AG09309 (cell line): ENCODE measurements at regions not wholly inside any gene's neighbourhood (a gene's known extent, or its start where the extent isn't known, plus 50 kb on each side); places are given as distances from the start of the nearest gene placed in this dataset.

ENCODE experiments used
- DNase-seq: peaks from one replicate; pipeline ENCODE4 v3.0.0-alpha.2; 2010; ENCODE audit warnings: low read depth
- H3K4me3 ChIP-seq: 2 replicates; pipeline ENCODE4 v1.5.1; 2011; ENCODE audit warnings: mild to moderate bottlenecking, low read depth, low read length, moderate library complexity; ENCODE audit not compliant: control insufficient read depth
- TF ChIP-seq, protein P1 (sequence below): IDR thresholded peaks from 2 replicates; pipeline ENCODE4 v1.5.1; 2011; ENCODE audit warnings: mild to moderate bottlenecking, low read depth, low read length, inconsistent platforms; ENCODE audit not compliant: insufficient read depth, control insufficient read depth; ENCODE audit errors: missing control alignments

DNA sequence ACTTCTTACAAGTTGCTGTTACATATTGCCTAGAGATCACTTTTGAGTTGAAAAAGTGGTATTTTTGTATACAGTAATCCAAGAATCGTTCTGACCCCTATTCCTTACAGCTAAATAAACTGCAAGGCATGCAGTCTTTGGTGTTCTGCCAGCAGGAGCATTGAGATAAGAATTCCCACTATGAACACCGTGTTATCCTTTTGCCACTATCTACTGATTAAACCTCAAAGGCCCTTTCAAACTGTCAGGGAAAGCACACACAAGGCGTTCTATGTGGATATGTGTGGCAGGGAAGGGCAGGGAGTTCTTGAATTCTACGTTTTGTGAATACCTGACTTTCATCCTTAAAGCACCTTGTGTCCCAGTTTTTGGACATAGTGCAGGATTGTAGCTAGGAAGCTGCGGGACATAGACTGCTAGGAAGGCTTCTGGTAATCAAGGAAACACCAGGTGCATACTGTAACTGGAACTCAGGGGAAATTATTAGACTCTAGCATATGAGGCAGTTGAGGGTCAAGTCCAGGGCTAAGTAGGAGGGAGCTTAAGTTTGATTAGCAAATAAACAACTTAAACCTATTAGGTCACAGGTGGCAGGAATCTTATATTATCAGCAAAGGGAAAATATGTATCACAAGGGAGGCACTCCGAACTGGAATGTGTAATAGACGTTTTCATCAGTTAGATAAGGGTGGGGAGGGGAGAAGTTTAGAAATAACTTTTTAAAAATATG is 506.6 kb downstream of the RNF144B start:
- no peak overlapping the region for H3K4me3 ChIP-seq
- TF ChIP-seq, protein P1, sequence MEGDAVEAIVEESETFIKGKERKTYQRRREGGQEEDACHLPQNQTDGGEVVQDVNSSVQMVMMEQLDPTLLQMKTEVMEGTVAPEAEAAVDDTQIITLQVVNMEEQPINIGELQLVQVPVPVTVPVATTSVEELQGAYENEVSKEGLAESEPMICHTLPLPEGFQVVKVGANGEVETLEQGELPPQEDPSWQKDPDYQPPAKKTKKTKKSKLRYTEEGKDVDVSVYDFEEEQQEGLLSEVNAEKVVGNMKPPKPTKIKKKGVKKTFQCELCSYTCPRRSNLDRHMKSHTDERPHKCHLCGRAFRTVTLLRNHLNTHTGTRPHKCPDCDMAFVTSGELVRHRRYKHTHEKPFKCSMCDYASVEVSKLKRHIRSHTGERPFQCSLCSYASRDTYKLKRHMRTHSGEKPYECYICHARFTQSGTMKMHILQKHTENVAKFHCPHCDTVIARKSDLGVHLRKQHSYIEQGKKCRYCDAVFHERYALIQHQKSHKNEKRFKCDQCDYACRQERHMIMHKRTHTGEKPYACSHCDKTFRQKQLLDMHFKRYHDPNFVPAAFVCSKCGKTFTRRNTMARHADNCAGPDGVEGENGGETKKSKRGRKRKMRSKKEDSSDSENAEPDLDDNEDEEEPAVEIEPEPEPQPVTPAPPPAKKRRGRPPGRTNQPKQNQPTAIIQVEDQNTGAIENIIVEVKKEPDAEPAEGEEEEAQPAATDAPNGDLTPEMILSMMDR: no peak
- no peak for DNase-seq

DNA sequence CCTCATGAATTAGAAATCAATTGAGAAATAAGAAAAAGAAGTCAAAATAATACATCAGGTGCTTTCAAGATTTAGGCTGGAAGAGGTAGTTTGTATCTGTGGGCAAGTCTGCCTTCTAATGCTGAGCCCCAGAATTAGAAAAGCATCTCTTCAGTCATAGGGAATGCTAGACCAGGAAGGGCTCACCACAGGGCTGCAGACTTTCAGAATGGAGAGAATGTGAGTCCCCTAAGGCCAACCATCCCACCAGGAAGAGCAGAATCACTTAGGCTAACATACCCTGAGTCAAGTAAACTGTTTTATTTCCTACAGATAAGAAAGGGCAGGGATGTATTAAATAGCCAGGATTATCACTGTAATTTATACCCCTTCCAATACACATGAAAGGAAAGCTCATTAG is 510.2 kb downstream of the RNF144B start:
- H3K4me3 ChIP-seq: no peak overlapping the region
- DNase-seq: no peak
- TF ChIP-seq, protein P1: no peak

DNA sequence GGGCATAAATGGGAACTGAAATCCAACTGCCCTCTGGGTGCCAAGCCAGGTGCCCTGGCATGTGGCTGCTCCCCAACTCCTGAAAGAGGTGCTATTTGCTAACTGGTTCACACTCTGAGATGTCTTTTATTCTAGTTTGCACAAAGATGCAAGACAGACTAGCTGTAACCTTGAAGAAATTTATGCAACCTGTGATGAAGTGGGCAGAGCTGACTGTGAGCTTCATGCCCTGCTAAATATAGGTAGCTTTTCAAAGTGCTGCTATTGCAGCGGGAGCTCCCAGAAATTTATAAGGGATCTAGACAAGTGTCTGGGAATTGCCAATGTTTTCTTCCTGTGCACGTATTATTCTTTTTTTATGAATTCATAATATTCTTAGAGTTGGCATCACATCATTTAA is 517.5 kb downstream of the RNF144B start:
- TF ChIP-seq, protein P1: no peak
- no peak for DNase-seq

DNA sequence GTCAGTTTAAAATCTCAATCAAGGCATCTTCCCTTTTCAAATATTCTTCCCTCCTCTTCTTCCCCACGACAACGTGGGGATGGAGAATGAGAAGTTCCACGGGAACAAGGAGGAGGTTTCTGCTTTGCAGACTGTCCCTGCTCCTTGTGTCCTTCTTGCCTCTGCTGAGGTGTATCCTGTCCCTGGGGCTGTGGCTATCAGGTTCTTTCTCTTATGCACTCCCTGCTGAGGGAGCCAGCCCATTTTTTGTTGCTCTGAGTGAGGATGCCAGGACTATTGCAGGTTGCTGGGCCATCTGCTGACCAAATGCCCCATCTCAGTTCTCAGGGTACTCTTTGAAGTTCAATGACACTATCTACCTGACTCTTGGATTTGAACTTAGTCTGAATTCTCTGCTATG is 533.6 kb downstream of the RNF144B start:
- DNase-seq: no peak
- H3K4me3 ChIP-seq: no peak overlapping the region
- TF ChIP-seq, protein P1: no peak

More for the DNA sequence above, 517.5 kb downstream of the RNF144B start:
- no peak overlapping the region for H3K4me3 ChIP-seq

DNA sequence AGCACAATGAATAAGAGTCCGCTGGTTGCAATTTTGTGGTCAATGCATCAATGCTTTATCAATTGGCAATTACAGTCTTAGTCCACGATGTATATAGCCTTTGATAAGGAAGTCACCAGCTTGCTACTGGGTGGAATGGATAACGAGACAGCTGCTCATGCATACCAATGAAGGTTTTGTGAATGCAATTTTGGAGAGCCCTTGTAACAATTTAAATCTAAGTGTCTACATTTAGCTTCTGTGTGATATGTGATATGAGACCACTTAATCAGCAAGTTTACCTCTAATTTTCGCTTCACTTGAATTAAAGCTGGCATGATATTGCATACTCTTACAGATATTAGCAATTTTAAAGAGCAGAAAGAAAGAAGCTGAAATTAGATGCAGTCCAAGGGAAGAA is 543.9 kb downstream of the RNF144B start:
- DNase-seq: no peak
- no peak overlapping the region for H3K4me3 ChIP-seq
- TF ChIP-seq, protein P1: no peak

DNA sequence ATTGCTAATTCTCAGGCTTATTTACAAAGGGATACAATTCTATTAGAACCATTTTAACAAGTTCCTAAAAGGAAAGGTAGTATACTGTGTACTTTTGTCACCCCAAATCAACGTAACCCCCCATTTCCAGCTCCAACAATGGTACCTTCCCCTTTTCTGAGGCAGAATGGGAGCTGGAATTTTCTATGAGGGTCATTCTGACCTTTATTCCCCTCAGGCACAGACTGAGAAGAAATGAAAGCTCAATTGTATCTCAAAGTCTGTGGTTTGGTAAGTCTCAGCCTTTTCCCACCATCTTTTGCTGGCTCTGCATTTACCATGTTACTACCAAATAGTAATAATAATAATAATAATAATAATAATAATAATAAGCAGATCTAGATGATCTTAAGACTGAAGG is 571.0 kb downstream of the RNF144B start:
- TF ChIP-seq, protein P1: no peak
- DNase-seq: no peak
- H3K4me3 ChIP-seq: no peak overlapping the region
